A673 (cell line): ENCODE measurements at regions not wholly inside any gene's neighbourhood (a gene's known extent, or its start where the extent isn't known, plus 50 kb on each side); places are given as distances from the start of the nearest gene placed in this dataset.

Experiments
- EZH2 ChIP-seq: fragments of 200-600 bp; sonication (generic); IDR thresholded peaks from 2 replicates; pipeline ENCODE4 v1.6.1; 2017; ENCODE audit warnings: borderline replicate concordance, low read depth, mild to moderate bottlenecking, mixed read lengths, antibody characterized with exemption, low read length; ENCODE audit not compliant: poor library complexity, severe bottlenecking
- TF ChIP-seq, protein P1 (sequence below): fragments of 300-800, 200-600 bp; sonication (generic); conservative IDR thresholded peaks from 2 replicates; pipeline ENCODE4 v1.5.1; 2017; ENCODE audit warnings: low read depth, mild to moderate bottlenecking, antibody characterized with exemption, low read length, moderate library complexity, mixed read lengths

DNA sequence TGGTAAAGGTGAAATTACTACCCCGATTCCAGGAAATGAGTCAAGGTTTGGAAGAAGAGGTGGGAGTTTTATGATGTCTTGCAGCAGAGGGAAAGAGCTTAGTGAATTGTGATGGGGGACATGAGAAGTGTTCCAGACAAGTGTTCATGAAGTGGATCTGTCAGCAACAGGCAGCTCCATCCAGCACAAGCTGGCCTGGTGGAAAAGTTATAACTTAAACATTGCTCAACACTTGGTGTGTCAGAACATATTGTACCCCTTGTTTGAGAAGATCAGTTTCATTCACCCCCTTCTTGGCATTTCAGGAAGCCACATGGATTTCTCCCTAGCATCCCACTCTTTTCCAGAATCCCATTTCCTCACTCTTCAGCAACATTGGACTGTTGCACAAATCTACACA lies 222.0 kb downstream of the B3GLCT start:
- TF ChIP-seq, protein P1, sequence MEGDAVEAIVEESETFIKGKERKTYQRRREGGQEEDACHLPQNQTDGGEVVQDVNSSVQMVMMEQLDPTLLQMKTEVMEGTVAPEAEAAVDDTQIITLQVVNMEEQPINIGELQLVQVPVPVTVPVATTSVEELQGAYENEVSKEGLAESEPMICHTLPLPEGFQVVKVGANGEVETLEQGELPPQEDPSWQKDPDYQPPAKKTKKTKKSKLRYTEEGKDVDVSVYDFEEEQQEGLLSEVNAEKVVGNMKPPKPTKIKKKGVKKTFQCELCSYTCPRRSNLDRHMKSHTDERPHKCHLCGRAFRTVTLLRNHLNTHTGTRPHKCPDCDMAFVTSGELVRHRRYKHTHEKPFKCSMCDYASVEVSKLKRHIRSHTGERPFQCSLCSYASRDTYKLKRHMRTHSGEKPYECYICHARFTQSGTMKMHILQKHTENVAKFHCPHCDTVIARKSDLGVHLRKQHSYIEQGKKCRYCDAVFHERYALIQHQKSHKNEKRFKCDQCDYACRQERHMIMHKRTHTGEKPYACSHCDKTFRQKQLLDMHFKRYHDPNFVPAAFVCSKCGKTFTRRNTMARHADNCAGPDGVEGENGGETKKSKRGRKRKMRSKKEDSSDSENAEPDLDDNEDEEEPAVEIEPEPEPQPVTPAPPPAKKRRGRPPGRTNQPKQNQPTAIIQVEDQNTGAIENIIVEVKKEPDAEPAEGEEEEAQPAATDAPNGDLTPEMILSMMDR = no peak
- TF ChIP-seq EZH2 = no peak
